ENCODE measurements at regions not wholly inside any gene's neighbourhood (a gene's known extent, or its start where the extent isn't known, plus 50 kb on each side); places are given as distances from the start of the nearest gene placed in this dataset.

DNA sequence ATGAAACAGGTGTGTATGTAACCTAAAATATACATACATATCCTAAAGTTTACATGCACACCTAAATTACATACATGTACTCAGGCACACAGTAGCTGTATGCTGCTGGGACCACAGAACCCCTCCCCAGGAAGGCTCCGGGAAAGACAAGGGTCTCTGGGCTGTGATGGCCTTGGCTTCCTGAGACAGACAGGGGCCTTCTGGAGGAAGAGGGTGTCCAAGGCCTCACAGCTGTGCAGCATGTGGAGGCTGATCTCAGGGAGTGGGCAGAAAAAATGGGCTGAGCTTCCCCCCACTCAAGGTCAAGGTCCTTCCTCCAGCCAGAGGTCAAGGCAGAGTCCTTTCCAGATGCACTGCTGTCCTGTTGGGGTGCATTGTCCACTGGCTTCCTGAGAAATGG lies 129.1 kb upstream of the THBS2 start:
- Histone ChIP-seq H3K4me3 (ENCODE audit: insufficient read depth, low read length) (no peak overlapping the region), H3K79me2 (ENCODE audit: insufficient read depth, low read length) (no peaks in the 10 kb centered on the region), H3K4me2 (ENCODE audit: insufficient read depth, low read length) (no peak overlapping the region), H3K9me3 (ENCODE audit: low read depth, low read length) (peaks cover 2% of the 10 kb centered on the region), H4K20me1 (ENCODE audit: insufficient read depth, low read length) (no peaks in the 10 kb centered on the region), H3K27me3 (ENCODE audit: insufficient read depth, low read length) (no peaks in the 10 kb centered on the region), H2AFZ (ENCODE audit: low read length) (no peak overlapping the region), H3K36me3 (ENCODE audit: insufficient read depth, low read length) (no peaks in the 10 kb centered on the region), H3K27ac (ENCODE audit: low read depth, low read length) (no peak overlapping the region), H3K4me1 (ENCODE audit: insufficient read depth, low read length) (no peaks in the 10 kb centered on the region)
- DNase-seq (ENCODE audit: insufficient read length, low spot score, missing footprints) = no peak
- TF ChIP-seq, protein P1, sequence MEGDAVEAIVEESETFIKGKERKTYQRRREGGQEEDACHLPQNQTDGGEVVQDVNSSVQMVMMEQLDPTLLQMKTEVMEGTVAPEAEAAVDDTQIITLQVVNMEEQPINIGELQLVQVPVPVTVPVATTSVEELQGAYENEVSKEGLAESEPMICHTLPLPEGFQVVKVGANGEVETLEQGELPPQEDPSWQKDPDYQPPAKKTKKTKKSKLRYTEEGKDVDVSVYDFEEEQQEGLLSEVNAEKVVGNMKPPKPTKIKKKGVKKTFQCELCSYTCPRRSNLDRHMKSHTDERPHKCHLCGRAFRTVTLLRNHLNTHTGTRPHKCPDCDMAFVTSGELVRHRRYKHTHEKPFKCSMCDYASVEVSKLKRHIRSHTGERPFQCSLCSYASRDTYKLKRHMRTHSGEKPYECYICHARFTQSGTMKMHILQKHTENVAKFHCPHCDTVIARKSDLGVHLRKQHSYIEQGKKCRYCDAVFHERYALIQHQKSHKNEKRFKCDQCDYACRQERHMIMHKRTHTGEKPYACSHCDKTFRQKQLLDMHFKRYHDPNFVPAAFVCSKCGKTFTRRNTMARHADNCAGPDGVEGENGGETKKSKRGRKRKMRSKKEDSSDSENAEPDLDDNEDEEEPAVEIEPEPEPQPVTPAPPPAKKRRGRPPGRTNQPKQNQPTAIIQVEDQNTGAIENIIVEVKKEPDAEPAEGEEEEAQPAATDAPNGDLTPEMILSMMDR (IDR thresholded peaks at IDR 0.05; ENCODE audit: extremely low read depth, low read depth, low read length) = no peak

DNA sequence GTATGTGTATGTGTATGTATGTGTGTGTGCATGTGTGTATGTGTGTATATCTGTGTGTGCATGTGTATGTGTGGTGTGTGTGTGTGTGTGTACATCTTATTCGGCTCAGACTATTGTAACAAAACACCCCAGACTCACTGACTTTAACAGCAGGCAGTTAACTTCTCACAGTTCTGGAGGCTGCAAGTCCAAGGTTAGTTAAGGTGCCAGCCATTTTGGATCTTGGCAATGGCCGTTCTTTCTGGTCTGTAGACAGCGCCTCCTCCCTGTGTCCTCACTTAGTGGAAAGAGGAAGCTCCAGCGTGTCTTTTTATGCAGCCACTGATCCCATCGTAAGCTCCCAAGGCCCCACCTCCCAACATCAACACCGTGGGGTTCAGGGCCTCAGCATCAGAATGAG lies 128.3 kb upstream of the THBS2 start:
- TF ChIP-seq, protein P1 (IDR thresholded peaks at IDR 0.05; ENCODE audit: extremely low read depth, low read depth, low read length) = no peak
- Histone ChIP-seq H4K20me1 (ENCODE audit: insufficient read depth, low read length) (no peaks in the 10 kb centered on the region), H3K36me3 (ENCODE audit: insufficient read depth, low read length) (no peaks in the 10 kb centered on the region), H3K9me3 (ENCODE audit: low read depth, low read length) (peaks cover 2% of the 10 kb centered on the region), H2AFZ (ENCODE audit: low read length) (no peak overlapping the region), H3K79me2 (ENCODE audit: insufficient read depth, low read length) (no peaks in the 10 kb centered on the region), H3K4me1 (ENCODE audit: insufficient read depth, low read length) (no peaks in the 10 kb centered on the region), H3K27ac (ENCODE audit: low read depth, low read length) (no peak overlapping the region), H3K4me3 (ENCODE audit: insufficient read depth, low read length) (no peak overlapping the region), H3K4me2 (ENCODE audit: insufficient read depth, low read length) (no peak overlapping the region), H3K27me3 (ENCODE audit: insufficient read depth, low read length) (no peaks in the 10 kb centered on the region)
- DNase-seq (ENCODE audit: insufficient read length, low spot score, missing footprints) = no peak

DNA sequence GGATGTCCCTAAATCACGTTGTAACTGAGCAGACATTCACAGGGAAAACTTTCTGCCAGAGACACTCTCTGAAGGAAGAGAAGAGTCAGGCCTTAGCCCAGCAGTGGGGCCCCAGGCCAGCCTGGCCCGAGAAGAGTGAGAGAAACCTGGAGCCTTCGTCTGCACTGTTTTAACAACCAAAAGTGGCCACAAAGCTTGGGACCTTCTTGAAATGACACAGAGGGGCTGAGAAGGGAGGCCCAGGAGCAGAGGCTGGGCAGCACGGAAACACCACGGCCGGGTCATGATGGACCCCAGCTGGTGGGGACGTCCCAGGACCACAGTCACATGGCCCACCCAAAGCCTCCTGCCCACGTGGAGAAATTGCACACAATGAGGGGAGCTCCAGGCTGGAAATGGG lies 126.8 kb upstream of the THBS2 start:
- TF ChIP-seq, protein P1 (IDR thresholded peaks at IDR 0.05; ENCODE audit: extremely low read depth, low read depth, low read length) = no peak
- peaks cover 7% of the 10 kb centered on the region for H3K9me3 ChIP-seq (ENCODE audit: low read depth, low read length)
- H3K36me3 ChIP-seq (ENCODE audit: insufficient read depth, low read length) = no peaks in the 10 kb centered on the region
- DNase-seq (ENCODE audit: insufficient read length, low spot score, missing footprints) = no peak
- no peaks in the 10 kb centered on the region for H3K79me2 ChIP-seq (ENCODE audit: insufficient read depth, low read length)
- H3K4me3 ChIP-seq (ENCODE audit: insufficient read depth, low read length) = no peak overlapping the region
- H4K20me1 ChIP-seq (ENCODE audit: insufficient read depth, low read length) = no peaks in the 10 kb centered on the region
- H3K27ac ChIP-seq (ENCODE audit: low read depth, low read length) = no peak overlapping the region
- H3K27me3 ChIP-seq (ENCODE audit: insufficient read depth, low read length) = no peaks in the 10 kb centered on the region
- H2AFZ ChIP-seq (ENCODE audit: low read length) = no peak overlapping the region
- H3K4me2 ChIP-seq (ENCODE audit: insufficient read depth, low read length) = no peak overlapping the region
- H3K4me1 ChIP-seq (ENCODE audit: insufficient read depth, low read length) = no peaks in the 10 kb centered on the region

DNA sequence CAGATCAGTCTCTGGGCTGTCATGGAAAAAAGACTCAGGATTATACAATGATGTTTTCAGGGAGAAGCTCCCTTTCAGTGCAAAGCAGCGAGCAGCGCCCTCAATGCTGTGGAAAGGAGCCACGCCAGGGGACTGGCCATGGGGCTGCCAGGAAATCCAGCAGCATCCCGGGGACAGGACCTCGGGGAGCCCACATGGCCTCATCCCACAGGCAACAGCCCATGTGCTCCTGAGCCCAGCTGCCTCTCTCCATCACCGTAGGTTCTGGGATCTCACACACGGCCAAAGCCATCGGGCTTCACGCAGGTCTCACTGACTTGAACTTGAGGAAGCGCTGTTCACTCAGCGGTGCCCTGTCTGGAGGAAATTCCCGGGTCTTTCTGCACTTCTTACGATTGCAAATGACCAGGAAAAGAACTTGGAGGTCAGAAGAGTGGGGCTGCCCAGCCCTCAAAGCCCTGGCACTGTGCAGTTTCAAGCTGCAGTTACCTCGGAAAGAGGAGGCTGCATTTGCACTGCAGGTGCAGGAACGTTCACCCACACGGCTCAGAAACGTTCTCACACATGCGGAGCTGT lies 125.9 kb upstream of the THBS2 start:
- no peak overlapping the region for H3K4me2 ChIP-seq (ENCODE audit: insufficient read depth, low read length)
- no peak overlapping the region for H2AFZ ChIP-seq (ENCODE audit: low read length)
- TF ChIP-seq, protein P1 (IDR thresholded peaks at IDR 0.05; ENCODE audit: extremely low read depth, low read depth, low read length) = no peak
- no peak for DNase-seq (ENCODE audit: insufficient read length, low spot score, missing footprints)
- H3K4me1 ChIP-seq (ENCODE audit: insufficient read depth, low read length) = no peaks in the 10 kb centered on the region
- no peaks in the 10 kb centered on the region for H3K36me3 ChIP-seq (ENCODE audit: insufficient read depth, low read length)
- H3K27ac ChIP-seq (ENCODE audit: low read depth, low read length) = no peak overlapping the region
- no peaks in the 10 kb centered on the region for H3K27me3 ChIP-seq (ENCODE audit: insufficient read depth, low read length)
- peaks cover 7% of the 10 kb centered on the region for H3K9me3 ChIP-seq (ENCODE audit: low read depth, low read length)
- no peaks in the 10 kb centered on the region for H3K79me2 ChIP-seq (ENCODE audit: insufficient read depth, low read length)
- no peak overlapping the region for H3K4me3 ChIP-seq (ENCODE audit: insufficient read depth, low read length)
- H4K20me1 ChIP-seq (ENCODE audit: insufficient read depth, low read length) = no peaks in the 10 kb centered on the region

Data from osteoblast (primary cell).